SK-N-SH treated with all-trans-retinoic acid at 6 μM for 48 hours (cell line): ENCODE measurements at regions not wholly inside any gene's neighbourhood (a gene's known extent, or its start where the extent isn't known, plus 50 kb on each side); places are given as distances from the start of the nearest gene placed in this dataset.
A peak's percentile ranks its signal among the peaks of the same experiment; 100 is the strongest.

Experiments used
- ATAC-seq: fragments of 200-7000 bp; cut with Tn5 transposase; 3 replicates; pipeline ENCODE4 v1.9.1; 2020; ENCODE audit warnings: mild to moderate bottlenecking, moderate library complexity
- ARNTL ChIP-seq: fragments of 450-650 bp; formaldehyde crosslinking; IDR thresholded peaks from 2 replicates; pipeline ENCODE4 v1.5.0; 2020; ENCODE audit warnings: low read depth, mild to moderate bottlenecking, moderate library complexity, borderline replicate concordance
- BACH2 ChIP-seq: fragments of 250-450 bp; sonication (Bioruptor Pico); IDR thresholded peaks from 2 replicates; pipeline ENCODE4 v1.9.0; 2021; ENCODE audit warnings: mild to moderate bottlenecking, borderline replicate concordance
- CREB5 ChIP-seq: fragments of 250-450 bp; sonication (Bioruptor Pico); IDR thresholded peaks from 2 replicates; pipeline ENCODE4 v1.5.1; 2020; ENCODE audit warnings: low read depth, mild to moderate bottlenecking, moderate library complexity
- CSDC2 ChIP-seq: fragments of 250-450 bp; sonication (Bioruptor Pico); IDR thresholded peaks from 2 replicates; pipeline ENCODE4 v1.5.0; 2020; ENCODE audit warnings: mild to moderate bottlenecking, moderate library complexity
- ESRRG ChIP-seq: fragments of 250-450 bp; sonication (Bioruptor Pico); IDR thresholded peaks from 2 replicates; pipeline ENCODE4 v1.6.1; 2021; ENCODE audit warnings: mild to moderate bottlenecking
- GLIS3 ChIP-seq: fragments of 250-450 bp; sonication (Bioruptor Pico); IDR thresholded peaks from 2 replicates; pipeline ENCODE4 v1.5.0; 2020; ENCODE audit warnings: mild to moderate bottlenecking, moderate library complexity
- ISL1 ChIP-seq: fragments of 250-450 bp; sonication (Bioruptor Pico); IDR thresholded peaks from 2 replicates; pipeline ENCODE4 v2.1.2; 2022; ENCODE audit warnings: mild to moderate bottlenecking, moderate library complexity
- OSR1 ChIP-seq: fragments of 250-450 bp; sonication (Bioruptor Pico); IDR thresholded peaks from 2 replicates; pipeline ENCODE4 v1.8.0; 2022; ENCODE audit warnings: moderate library complexity, mild to moderate bottlenecking, inconsistent platforms
- PATZ1 ChIP-seq: fragments of 250-450 bp; sonication (Bioruptor Pico); IDR thresholded peaks from 2 replicates; pipeline ENCODE4 v1.8.0; 2020; ENCODE audit warnings: mild to moderate bottlenecking, moderate library complexity, borderline replicate concordance
- PPARA ChIP-seq: fragments of 250-450 bp; sonication (Bioruptor Pico); IDR thresholded peaks from 2 replicates; pipeline ENCODE4 v1.5.0; 2020; ENCODE audit warnings: mild to moderate bottlenecking, borderline replicate concordance
- RARB ChIP-seq: fragments of 250-450 bp; sonication (Bioruptor Pico); IDR thresholded peaks from 2 replicates; pipeline ENCODE4 v1.8.0; 2021; ENCODE audit warnings: mild to moderate bottlenecking, moderate library complexity
- SNAI2 ChIP-seq: fragments of 250-450 bp; sonication (Bioruptor Pico); IDR thresholded peaks from 2 replicates; pipeline ENCODE4 v1.5.0; 2020; ENCODE audit warnings: mild to moderate bottlenecking, moderate library complexity
- TCF4 ChIP-seq: fragments of 250-450 bp; sonication (Bioruptor Pico); IDR thresholded peaks from 2 replicates; pipeline ENCODE4 v1.8.0; 2021; ENCODE audit warnings: mild to moderate bottlenecking, moderate library complexity, borderline replicate concordance
- TOX ChIP-seq: fragments of 250-450 bp; sonication (Bioruptor Pico); IDR thresholded peaks from 2 replicates; pipeline ENCODE4 v1.8.0; 2021; ENCODE audit warnings: mild to moderate bottlenecking, moderate library complexity, borderline replicate concordance
- TSHZ2 ChIP-seq: fragments of 250-450 bp; sonication (Bioruptor Pico); IDR thresholded peaks from 2 replicates; pipeline ENCODE4 v1.5.0; 2020; ENCODE audit warnings: mild to moderate bottlenecking, moderate library complexity
- ZC3H10 ChIP-seq: fragments of 250-450 bp; sonication (Bioruptor Pico); IDR thresholded peaks from 2 replicates; pipeline ENCODE4 v1.5.1; 2021; ENCODE audit warnings: mild to moderate bottlenecking, moderate library complexity
- ZFP3 ChIP-seq: fragments of 250-450 bp; sonication (Bioruptor Pico); IDR thresholded peaks from 2 replicates; pipeline ENCODE4 v1.5.0; 2020; ENCODE audit warnings: mild to moderate bottlenecking, moderate library complexity
- ZFP30 ChIP-seq: fragments of 450-650 bp; formaldehyde crosslinking; IDR thresholded peaks from 2 replicates; pipeline ENCODE4 v1.5.0; 2022; ENCODE audit warnings: mild to moderate bottlenecking, moderate library complexity
- ZNF565 ChIP-seq: fragments of 450-650 bp; formaldehyde crosslinking; conservative IDR thresholded peaks from 2 replicates; pipeline ENCODE4 v1.5.0; 2020; ENCODE audit warnings: low read depth, mild to moderate bottlenecking, moderate library complexity
- ZNF70 ChIP-seq: fragments of 450-650 bp; formaldehyde crosslinking; IDR thresholded peaks from 2 replicates; pipeline ENCODE4 v1.5.0; 2020; ENCODE audit warnings: mild to moderate bottlenecking, moderate library complexity
- ZNF8 ChIP-seq: fragments of 450-650 bp; formaldehyde crosslinking; IDR thresholded peaks from 2 replicates; pipeline ENCODE4 v1.5.0; 2020; ENCODE audit warnings: mild to moderate bottlenecking, moderate library complexity

- ATAC-seq: no peak
- TF ChIP-seq TCF4 (CRISPR knock-in tag): no peak
- no peak for TF ChIP-seq ISL1
- TF ChIP-seq ZNF565 (CRISPR knock-in tag): no peak
- TF ChIP-seq OSR1: no peak
- no peak for TF ChIP-seq ZFP30 (CRISPR knock-in tag)
- no peak for TF ChIP-seq RARB
- TF ChIP-seq BACH2 (CRISPR knock-in tag): no peak
- TF ChIP-seq CSDC2 (CRISPR knock-in tag): no peak
Observed at GRCh38 chr21:23729331-23729730, 1878.0 kb downstream of the MRPL39 start.

GRCh38 chr21:23725576-23725975, 1881.7 kb downstream of the MRPL39 start:
- no peak for ATAC-seq
- no peak for TF ChIP-seq ZFP3 (CRISPR knock-in tag)
- no peak for TF ChIP-seq OSR1
- TF ChIP-seq PATZ1 (CRISPR knock-in tag): no peak
- TF ChIP-seq BACH2 (CRISPR knock-in tag): no peak
- TF ChIP-seq RARB: no peak
- TF ChIP-seq SNAI2: no peak
- TF ChIP-seq PPARA: no peak

- TF ChIP-seq OSR1: no peak
- TF ChIP-seq SNAI2: no peak
- TF ChIP-seq ZC3H10 (CRISPR knock-in tag): no peak
- TF ChIP-seq ARNTL: no peak
- no peak for TF ChIP-seq ZFP30 (CRISPR knock-in tag)
- no peak for TF ChIP-seq ZNF565 (CRISPR knock-in tag)
- TF ChIP-seq PPARA: no peak
- no peak for TF ChIP-seq TSHZ2 (CRISPR knock-in tag)
- TF ChIP-seq ZNF70: no peak
- TF ChIP-seq TOX: no peak
- no peak for TF ChIP-seq ZNF8 (CRISPR knock-in tag)
- TF ChIP-seq GLIS3 (CRISPR knock-in tag): no peak
- no peak for ATAC-seq
Observed at GRCh38 chr21:23718446-23719285, 1888.6 kb downstream of the MRPL39 start.

GRCh38 chr21:23712166-23712565, 1895.1 kb downstream of the MRPL39 start:
- no peak for ATAC-seq
- no peak for TF ChIP-seq ESRRG
- peak; percentile 41; the same call in 1 of the 2 replicates for TF ChIP-seq ZFP30 (CRISPR knock-in tag)
- TF ChIP-seq, all 23 proteins: peak for 1

GRCh38 chr21:23706431-23706830, 1900.8 kb downstream of the MRPL39 start:
- ATAC-seq: no peak
- TF ChIP-seq ZNF565 (CRISPR knock-in tag) (no peak), ZNF70 (no peak), PPARA (no peak), ZNF8 (CRISPR knock-in tag) (no peak), CSDC2 (CRISPR knock-in tag) (no peak)

- ATAC-seq: no peak
Observed at GRCh38 chr21:23699402-23699801, 1907.9 kb downstream of the MRPL39 start.

More at GRCh38 chr21:23699402-23699801, 1907.9 kb downstream of the MRPL39 start:
- TF ChIP-seq TOX (no peak), ISL1 (no peak), CSDC2 (CRISPR knock-in tag) (no peak), ZNF8 (CRISPR knock-in tag) (no peak), ARNTL (no peak), ZNF565 (CRISPR knock-in tag) (no peak), CREB5 (no peak), TSHZ2 (CRISPR knock-in tag) (no peak), ZNF70 (no peak), GLIS3 (CRISPR knock-in tag) (no peak)
